CD4-positive, alpha-beta T cell treated with Interleukin-17A for 4 hours (primary cell): ENCODE measurements at regions not wholly inside any gene's neighbourhood (a gene's known extent, or its start where the extent isn't known, plus 50 kb on each side); places are given as distances from the start of the nearest gene placed in this dataset.

Experiments used
- DNase-seq: peaks from one replicate; pipeline ENCODE4 v3.0.0-alpha.2; 2020; ENCODE audit warnings: mixed read lengths

DNA sequence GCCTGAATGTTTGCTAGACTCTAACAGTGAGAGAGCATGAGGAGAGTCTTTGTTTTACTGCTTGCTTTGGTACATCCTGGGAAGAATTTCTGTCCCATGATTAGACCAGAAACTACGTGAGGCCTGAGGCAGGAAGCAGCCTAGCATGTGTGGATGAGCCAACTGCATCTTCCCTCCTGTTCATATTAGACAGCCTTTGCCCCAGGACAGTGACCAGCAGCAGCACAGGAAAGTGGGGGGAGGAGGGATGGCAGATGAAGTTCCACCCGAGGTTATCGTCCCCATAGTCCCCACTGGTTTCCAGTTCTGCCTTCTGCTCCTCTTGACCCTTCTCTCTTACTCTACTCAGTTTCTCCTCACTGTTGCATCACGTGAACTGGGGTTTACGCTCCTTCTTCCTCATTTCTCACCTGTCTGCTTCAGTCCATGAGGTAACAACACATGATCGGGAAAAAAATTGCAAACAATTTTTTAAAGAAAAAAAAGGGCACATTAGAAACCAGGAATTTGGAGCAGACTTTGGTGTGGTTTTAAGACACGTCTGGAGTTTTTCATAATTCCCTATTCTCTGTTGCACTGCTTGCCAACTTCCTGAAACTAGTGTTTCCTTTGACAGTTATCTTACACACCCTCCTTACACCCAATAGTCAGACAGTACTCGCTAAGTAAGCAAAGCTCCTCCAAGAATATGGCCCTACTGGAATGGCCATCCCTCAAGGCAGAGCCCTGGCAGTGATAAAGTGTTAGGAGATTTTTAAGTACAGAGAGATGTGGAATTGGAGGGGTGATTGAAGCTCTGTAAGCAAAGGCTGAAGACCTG lies 84.1 kb downstream of the SNX18 start:
- no peak for DNase-seq
